ENCODE measurements at regions not wholly inside any gene's neighbourhood (a gene's known extent, or its start where the extent isn't known, plus 50 kb on each side); places are given as distances from the start of the nearest gene placed in this dataset.

- intact Hi-C loops (cut with DNase I): no loop called here
Measured at GRCh38 chr6:48928937-48929336, 534.1 kb downstream of the MMUT start.

GRCh38 chr6:48922837-48923236 is 540.2 kb downstream of the MMUT start:
- Histone ChIP-seq H3K27ac (replicated peaks in 1 of 4) (no peak overlapping the region), H3K4me1 (no peaks in the 10 kb centered on the region), H3K4me3 (no peak overlapping the region), H3K9me3 (no peaks in the 10 kb centered on the region), H3K36me3 (no peaks in the 10 kb centered on the region), H3K27me3 (no peaks in the 10 kb centered on the region)
- WGBS: 40% methylated on average over 2 of the region's 2 CpGs
- intact Hi-C loops (cut with DNase I): no loop called here
- TF ChIP-seq EP300 (IDR thresholded peaks at IDR 0.05): no peak
- no peak for TF ChIP-seq CTCF (IDR thresholded peaks at IDR 0.05)
- no peak for TF ChIP-seq POLR2AphosphoS5 (IDR thresholded peaks at IDR 0.05)
- no peak for TF ChIP-seq POLR2A (IDR thresholded peaks at IDR 0.05; ENCODE audit: low read depth)
- no peak for DNase-seq (ENCODE audit: extremely low spot score)

More at GRCh38 chr6:48928937-48929336, 534.1 kb downstream of the MMUT start:
- Histone ChIP-seq H3K4me3 (no peak overlapping the region), H3K27me3 (no peaks in the 10 kb centered on the region), H3K36me3 (no peaks in the 10 kb centered on the region), H3K9me3 (no peaks in the 10 kb centered on the region), H3K4me1 (no peaks in the 10 kb centered on the region), H3K27ac (replicated peaks in 1 of 4) (no peak overlapping the region)
- no peak for DNase-seq (ENCODE audit: extremely low spot score)
- TF ChIP-seq EP300 (IDR thresholded peaks at IDR 0.05) (no peak), POLR2A (IDR thresholded peaks at IDR 0.05; ENCODE audit: low read depth) (no peak), CTCF (IDR thresholded peaks at IDR 0.05) (no peak), POLR2AphosphoS5 (IDR thresholded peaks at IDR 0.05) (no peak)
- 84% methylated on average over 2 of the region's 2 CpGs for WGBS

- no peak for TF ChIP-seq POLR2AphosphoS5 (IDR thresholded peaks at IDR 0.05)
- Histone ChIP-seq H3K27ac (replicated peaks in 1 of 4) (no peak overlapping the region), H3K4me1 (no peaks in the 10 kb centered on the region), H3K4me3 (no peak overlapping the region), H3K9me3 (no peaks in the 10 kb centered on the region), H3K36me3 (no peaks in the 10 kb centered on the region), H3K27me3 (no peaks in the 10 kb centered on the region)
- intact Hi-C loops (cut with DNase I): no loop called here
- no peak for DNase-seq (ENCODE audit: extremely low spot score)
Measured at GRCh38 chr6:48919555-48919954, 543.5 kb downstream of the MMUT start.

- 71% methylated on average over 2 of the region's 2 CpGs for WGBS
- H3K27ac ChIP-seq (replicated peaks in 1 of 4): no peak overlapping the region
- no peaks in the 10 kb centered on the region for H3K4me1 ChIP-seq
- intact Hi-C loops (cut with DNase I): no loop called here
- no peaks in the 10 kb centered on the region for H3K9me3 ChIP-seq
- H3K27me3 ChIP-seq: no peaks in the 10 kb centered on the region
- no peaks in the 10 kb centered on the region for H3K36me3 ChIP-seq
- no peak for DNase-seq (ENCODE audit: extremely low spot score)
- no peak for TF ChIP-seq POLR2A (IDR thresholded peaks at IDR 0.05; ENCODE audit: low read depth)
- TF ChIP-seq EP300 (IDR thresholded peaks at IDR 0.05): no peak
- no peak for TF ChIP-seq POLR2AphosphoS5 (IDR thresholded peaks at IDR 0.05)
- no peak for TF ChIP-seq CTCF (IDR thresholded peaks at IDR 0.05)
- H3K4me3 ChIP-seq: no peak overlapping the region
Measured at GRCh38 chr6:48917233-48917632, 545.8 kb downstream of the MMUT start.

DNA sequence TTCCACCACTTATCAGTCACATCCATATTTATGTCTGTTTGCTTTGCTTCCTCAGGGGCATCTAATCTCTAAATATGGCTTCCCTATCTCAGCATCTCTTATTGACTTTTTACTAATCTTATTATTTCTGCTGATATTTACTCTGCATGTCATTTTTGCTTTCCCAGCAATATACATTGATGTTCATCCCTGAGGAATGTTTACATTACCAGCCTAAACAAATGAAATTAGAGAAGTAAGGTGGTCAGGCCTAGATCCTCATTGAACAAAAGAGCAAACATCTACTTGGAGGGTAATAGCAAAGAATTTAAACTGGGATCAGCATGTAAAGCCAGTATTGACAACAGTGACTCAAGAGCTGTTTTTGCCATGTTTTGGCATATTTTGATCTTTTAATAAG is 546.4 kb downstream of the MMUT start:
- Histone ChIP-seq H3K4me1 (no peaks in the 10 kb centered on the region), H3K4me3 (no peak overlapping the region), H3K27me3 (no peaks in the 10 kb centered on the region), H3K27ac (replicated peaks in 1 of 4) (no peak overlapping the region), H3K36me3 (no peaks in the 10 kb centered on the region), H3K9me3 (no peaks in the 10 kb centered on the region)
- no peak for TF ChIP-seq EP300 (IDR thresholded peaks at IDR 0.05)
- no peak for TF ChIP-seq POLR2A (IDR thresholded peaks at IDR 0.05; ENCODE audit: low read depth)
- TF ChIP-seq CTCF (IDR thresholded peaks at IDR 0.05): no peak
- no peak for TF ChIP-seq POLR2AphosphoS5 (IDR thresholded peaks at IDR 0.05)
- intact Hi-C loops (cut with DNase I): no loop called here
- no peak for DNase-seq (ENCODE audit: extremely low spot score)

All from esophagus muscularis mucosa (tissue), 4 donors.